ENCODE measurements at regions not wholly inside any gene's neighbourhood (a gene's known extent, or its start where the extent isn't known, plus 50 kb on each side); places are given as distances from the start of the nearest gene placed in this dataset.

- no peaks in the 10 kb centered on the region for H4K20me1 ChIP-seq (ENCODE audit: insufficient read depth)
- no peaks in the 10 kb centered on the region for H3K4me1 ChIP-seq (ENCODE audit: low read depth, poor library complexity, severe bottlenecking)
- H2AFZ ChIP-seq (ENCODE audit: low read depth): no peak overlapping the region
- no peak overlapping the region for H3K27ac ChIP-seq
- no peak overlapping the region for H3K9ac ChIP-seq
- TF ChIP-seq CTCF (conservative IDR thresholded peaks at IDR 0.05; ENCODE audit: low read depth, low read length): no peak
- no peak overlapping the region for H3K4me3 ChIP-seq (IDR thresholded peaks at IDR 0.05; ENCODE audit: insufficient read depth, low read depth, low read length)
- H3K36me3 ChIP-seq (ENCODE audit: insufficient read depth): no peaks in the 10 kb centered on the region
- no peaks in the 10 kb centered on the region for H3K79me2 ChIP-seq (ENCODE audit: insufficient read depth, low read depth)
- H3K4me2 ChIP-seq: no peak overlapping the region
- no peaks in the 10 kb centered on the region for H3K27me3 ChIP-seq (ENCODE audit: insufficient read depth, low read depth)
These were observed 380.0 kb downstream of the PDCD6IP start for GRCh38 chr3:34178415-34178814.

GRCh38 chr3:34179716-34180115, 381.3 kb downstream of the PDCD6IP start:
- Histone ChIP-seq H3K27ac (no peak overlapping the region), H3K79me2 (ENCODE audit: insufficient read depth, low read depth) (no peaks in the 10 kb centered on the region), H3K4me1 (ENCODE audit: low read depth, poor library complexity, severe bottlenecking) (no peaks in the 10 kb centered on the region), H4K20me1 (ENCODE audit: insufficient read depth) (no peaks in the 10 kb centered on the region), H3K36me3 (ENCODE audit: insufficient read depth) (no peaks in the 10 kb centered on the region), H3K27me3 (ENCODE audit: insufficient read depth, low read depth) (no peaks in the 10 kb centered on the region), H3K4me2 (no peak overlapping the region), H3K9ac (no peak overlapping the region), H2AFZ (ENCODE audit: low read depth) (no peak overlapping the region), H3K4me3 (IDR thresholded peaks at IDR 0.05; ENCODE audit: insufficient read depth, low read depth, low read length) (no peak overlapping the region)
- TF ChIP-seq CTCF (conservative IDR thresholded peaks at IDR 0.05; ENCODE audit: low read depth, low read length): no peak

- Histone ChIP-seq H3K36me3 (ENCODE audit: insufficient read depth) (no peaks in the 10 kb centered on the region), H3K79me2 (ENCODE audit: insufficient read depth, low read depth) (no peaks in the 10 kb centered on the region), H3K4me1 (ENCODE audit: low read depth, poor library complexity, severe bottlenecking) (no peaks in the 10 kb centered on the region), H3K27ac (no peak overlapping the region), H2AFZ (ENCODE audit: low read depth) (no peak overlapping the region), H3K9ac (no peak overlapping the region), H3K4me3 (IDR thresholded peaks at IDR 0.05; ENCODE audit: insufficient read depth, low read depth, low read length) (no peak overlapping the region), H3K4me2 (no peak overlapping the region), H4K20me1 (ENCODE audit: insufficient read depth) (no peaks in the 10 kb centered on the region), H3K27me3 (ENCODE audit: insufficient read depth, low read depth) (no peaks in the 10 kb centered on the region)
- no peak for TF ChIP-seq CTCF (conservative IDR thresholded peaks at IDR 0.05; ENCODE audit: low read depth, low read length)
These were observed 382.1 kb downstream of the PDCD6IP start for GRCh38 chr3:34180532-34180931.

- Histone ChIP-seq H3K27me3 (ENCODE audit: insufficient read depth, low read depth) (no peaks in the 10 kb centered on the region), H3K4me3 (IDR thresholded peaks at IDR 0.05; ENCODE audit: insufficient read depth, low read depth, low read length) (no peak overlapping the region), H4K20me1 (ENCODE audit: insufficient read depth) (no peaks in the 10 kb centered on the region), H3K4me2 (no peak overlapping the region), H3K27ac (no peak overlapping the region), H3K9ac (no peak overlapping the region), H3K79me2 (ENCODE audit: insufficient read depth, low read depth) (no peaks in the 10 kb centered on the region), H3K4me1 (ENCODE audit: low read depth, poor library complexity, severe bottlenecking) (no peaks in the 10 kb centered on the region), H3K36me3 (ENCODE audit: insufficient read depth) (no peaks in the 10 kb centered on the region), H2AFZ (ENCODE audit: low read depth) (no peak overlapping the region)
- no peak for TF ChIP-seq CTCF (conservative IDR thresholded peaks at IDR 0.05; ENCODE audit: low read depth, low read length)
These were observed 384.7 kb downstream of the PDCD6IP start for GRCh38 chr3:34183114-34183513.

Measured in KMS-11 (cell line).